ENCODE measurements at regions not wholly inside any gene's neighbourhood (a gene's known extent, or its start where the extent isn't known, plus 50 kb on each side); places are given as distances from the start of the nearest gene placed in this dataset.

- Histone ChIP-seq H3K4me1 (peaks cover 17% of the 10 kb centered on the region), H4K20me1 (no peaks in the 10 kb centered on the region), H3K27me3 (no peaks in the 10 kb centered on the region), H3K4me2 (peak overlapping the region; percentile 26), H3K4me3 (no peak overlapping the region), H3K9me3 (peaks cover 8% of the 10 kb centered on the region), H3K27ac (no peak overlapping the region), H3K9ac (no peak overlapping the region), H3K36me3 (no peaks in the 10 kb centered on the region)
- no peak for TF ChIP-seq Cebpa-rat (IDR thresholded peaks at IDR 0.05)
These were observed 927.1 kb downstream of the VRK1 start for GRCh38 chr14:97724265-97724731.

GRCh38 chr14:97726676-97727075 lies 929.5 kb downstream of the VRK1 start:
- Histone ChIP-seq H4K20me1 (no peaks in the 10 kb centered on the region), H3K27me3 (no peaks in the 10 kb centered on the region), H3K9me3 (peaks cover under 1% of the 10 kb centered on the region), H3K4me3 (no peak overlapping the region), H3K36me3 (no peaks in the 10 kb centered on the region), H3K27ac (no peak overlapping the region), H3K9ac (no peak overlapping the region), H3K4me1 (peaks cover 17% of the 10 kb centered on the region), H3K4me2 (no peak overlapping the region)
- TF ChIP-seq Cebpa-rat (IDR thresholded peaks at IDR 0.05): no peak

- no peaks in the 10 kb centered on the region for H3K4me1 ChIP-seq
- no peaks in the 10 kb centered on the region for H3K27me3 ChIP-seq
- H4K20me1 ChIP-seq: no peaks in the 10 kb centered on the region
- H3K4me2 ChIP-seq: no peak overlapping the region
- H3K27ac ChIP-seq: no peak overlapping the region
- no peaks in the 10 kb centered on the region for H3K9me3 ChIP-seq
- H3K36me3 ChIP-seq: no peaks in the 10 kb centered on the region
- H3K9ac ChIP-seq: no peak overlapping the region
- no peak for TF ChIP-seq Cebpa-rat (IDR thresholded peaks at IDR 0.05)
- no peak overlapping the region for H3K4me3 ChIP-seq
These were observed 933.5 kb downstream of the VRK1 start for GRCh38 chr14:97730706-97731105.

- no peaks in the 10 kb centered on the region for H3K4me1 ChIP-seq
- no peaks in the 10 kb centered on the region for H3K27me3 ChIP-seq
- TF ChIP-seq Cebpa-rat (IDR thresholded peaks at IDR 0.05): no peak
- H3K9me3 ChIP-seq: no peaks in the 10 kb centered on the region
- no peaks in the 10 kb centered on the region for H4K20me1 ChIP-seq
- no peak overlapping the region for H3K27ac ChIP-seq
- no peak overlapping the region for H3K4me2 ChIP-seq
- H3K36me3 ChIP-seq: no peaks in the 10 kb centered on the region
- H3K4me3 ChIP-seq: no peak overlapping the region
- no peak overlapping the region for H3K9ac ChIP-seq
These were observed 934.6 kb downstream of the VRK1 start for GRCh38 chr14:97731800-97732199.

GRCh38 chr14:97747316-97747715 lies 950.1 kb downstream of the VRK1 start:
- Histone ChIP-seq H4K20me1 (no peaks in the 10 kb centered on the region), H3K4me3 (no peak overlapping the region), H3K4me1 (peaks cover 15% of the 10 kb centered on the region), H3K27ac (no peak overlapping the region), H3K9ac (no peak overlapping the region), H3K27me3 (no peaks in the 10 kb centered on the region), H3K9me3 (no peaks in the 10 kb centered on the region), H3K36me3 (no peaks in the 10 kb centered on the region), H3K4me2 (no peak overlapping the region)
- no peak for TF ChIP-seq Cebpa-rat (IDR thresholded peaks at IDR 0.05)

GRCh38 chr14:97748616-97749015 lies 951.4 kb downstream of the VRK1 start:
- H3K27ac ChIP-seq: no peak overlapping the region

GRCh38 chr14:97757491-97757890 lies 960.3 kb downstream of the VRK1 start:
- Histone ChIP-seq H3K36me3 (no peaks in the 10 kb centered on the region), H3K9ac (no peak overlapping the region), H3K27ac (no peak overlapping the region), H3K4me1 (no peaks in the 10 kb centered on the region), H3K9me3 (no peaks in the 10 kb centered on the region), H4K20me1 (no peaks in the 10 kb centered on the region), H3K27me3 (no peaks in the 10 kb centered on the region), H3K4me2 (no peak overlapping the region), H3K4me3 (no peak overlapping the region)
- no peak for TF ChIP-seq Cebpa-rat (IDR thresholded peaks at IDR 0.05)

More at GRCh38 chr14:97748616-97749015, 951.4 kb downstream of the VRK1 start:
- no peak for TF ChIP-seq Cebpa-rat (IDR thresholded peaks at IDR 0.05)
- Histone ChIP-seq H3K4me3 (no peak overlapping the region), H4K20me1 (no peaks in the 10 kb centered on the region), H3K9ac (no peak overlapping the region), H3K4me1 (peaks cover 15% of the 10 kb centered on the region), H3K27me3 (no peaks in the 10 kb centered on the region), H3K36me3 (no peaks in the 10 kb centered on the region), H3K9me3 (no peaks in the 10 kb centered on the region), H3K4me2 (peak overlapping the region; percentile 48)

GRCh38 chr14:97760050-97760449 lies 962.9 kb downstream of the VRK1 start:
- Histone ChIP-seq H4K20me1 (no peaks in the 10 kb centered on the region), H3K9ac (no peak overlapping the region), H3K4me2 (no peak overlapping the region), H3K4me3 (no peak overlapping the region), H3K9me3 (no peaks in the 10 kb centered on the region), H3K27ac (no peak overlapping the region), H3K27me3 (no peaks in the 10 kb centered on the region), H3K4me1 (no peaks in the 10 kb centered on the region), H3K36me3 (no peaks in the 10 kb centered on the region)
- TF ChIP-seq Cebpa-rat (IDR thresholded peaks at IDR 0.05): no peak

- Histone ChIP-seq H3K4me1 (no peaks in the 10 kb centered on the region), H4K20me1 (no peaks in the 10 kb centered on the region), H3K9me3 (no peaks in the 10 kb centered on the region), H3K4me2 (no peak overlapping the region), H3K27me3 (no peaks in the 10 kb centered on the region), H3K4me3 (no peak overlapping the region), H3K36me3 (no peaks in the 10 kb centered on the region), H3K27ac (no peak overlapping the region), H3K9ac (no peak overlapping the region)
- no peak for TF ChIP-seq Cebpa-rat (IDR thresholded peaks at IDR 0.05)
These were observed 965.2 kb downstream of the VRK1 start for GRCh38 chr14:97762386-97762785.

GRCh38 chr14:97771340-97772045 lies 974.3 kb downstream of the VRK1 start:
- no peak overlapping the region for H3K4me3 ChIP-seq
- peaks cover 1% of the 10 kb centered on the region; the same call in 1 of the 2 replicates for H3K4me1 ChIP-seq
- no peaks in the 10 kb centered on the region for H4K20me1 ChIP-seq
- no peaks in the 10 kb centered on the region for H3K36me3 ChIP-seq
- no peak for TF ChIP-seq Cebpa-rat (IDR thresholded peaks at IDR 0.05)
- H3K4me2 ChIP-seq: no peak overlapping the region
- H3K27me3 ChIP-seq: no peaks in the 10 kb centered on the region
- no peaks in the 10 kb centered on the region for H3K9me3 ChIP-seq
- no peak overlapping the region for H3K27ac ChIP-seq
- H3K9ac ChIP-seq: no peak overlapping the region

All from BLaER1 (cell line).